ENCODE measurements at regions not wholly inside any gene's neighbourhood (a gene's known extent, or its start where the extent isn't known, plus 50 kb on each side); places are given as distances from the start of the nearest gene placed in this dataset.

DNA sequence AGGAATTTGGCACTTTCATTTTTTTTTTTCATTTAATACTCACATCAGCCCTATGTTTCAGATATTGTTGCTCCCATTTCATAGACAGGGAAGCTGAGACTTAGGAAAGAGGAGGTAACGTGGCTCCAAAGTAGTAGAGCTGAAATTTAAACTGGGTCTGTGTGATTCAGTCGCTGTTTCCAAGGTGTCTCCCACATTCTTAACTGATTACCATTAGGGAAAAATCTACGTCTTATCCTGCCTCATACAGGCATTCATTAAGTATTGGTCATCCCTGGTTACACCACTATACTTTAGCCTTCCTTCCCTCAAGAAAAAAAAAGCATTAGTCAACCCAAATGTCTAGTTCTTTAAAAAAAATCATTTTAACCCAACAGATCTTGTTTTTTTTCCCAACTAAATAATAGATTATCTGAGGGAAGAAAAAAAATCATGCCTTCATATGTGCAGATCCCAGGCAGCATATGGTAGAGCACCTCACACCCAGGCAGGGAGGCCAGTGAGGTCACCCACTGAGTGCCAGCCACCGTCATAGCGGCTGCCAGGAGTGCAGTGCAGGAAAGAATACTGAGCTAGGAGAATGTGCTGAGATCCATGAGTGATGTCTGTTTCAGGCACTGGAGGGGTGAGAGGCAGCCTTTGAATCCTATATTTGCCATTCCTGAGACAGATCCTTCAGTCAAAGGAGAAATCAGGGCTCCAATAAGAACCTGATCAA lies 59.0 kb upstream of the SORCS3 start:
- TF ChIP-seq CTCF (IDR thresholded peaks at IDR 0.05; ENCODE audit: insufficient read depth, low read length, poor library complexity, severe bottlenecking) (no peak), EZH2phosphoT487 (conservative IDR thresholded peaks at IDR 0.05; ENCODE audit: low read length) (no peak)
